ENCODE measurements at regions not wholly inside any gene's neighbourhood (a gene's known extent, or its start where the extent isn't known, plus 50 kb on each side); places are given as distances from the start of the nearest gene placed in this dataset.
A peak's percentile ranks its signal among the peaks of the same experiment; 100 is the strongest.

DNA sequence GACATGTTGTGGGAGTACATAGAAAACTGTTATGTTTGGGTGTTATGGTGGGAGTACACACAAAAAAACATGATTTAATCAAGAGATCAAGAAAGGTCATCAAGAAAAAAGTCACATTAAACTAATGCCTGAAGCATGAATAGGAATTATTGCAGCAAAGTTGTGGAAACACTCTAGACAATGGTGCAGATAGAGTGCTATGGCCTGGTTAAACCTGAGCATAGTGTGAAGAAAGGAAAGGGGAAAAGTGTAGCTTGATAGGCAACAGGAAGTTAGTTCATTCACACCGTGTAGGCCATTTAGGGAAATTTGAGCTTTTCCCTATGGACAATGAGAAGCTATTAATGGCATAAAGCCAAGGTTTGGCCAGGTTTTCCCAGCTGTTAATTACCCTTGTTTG lies 162.1 kb upstream of the EMCN start:
- DNase-seq (ENCODE audit: low spot score) = peak; percentile 2
- Histone ChIP-seq H3K4me1 (ENCODE audit: insufficient read depth, low read length, poor library complexity, severe bottlenecking) (no peaks in the 10 kb centered on the region), H3K27ac (ENCODE audit: low read depth, low read length, poor library complexity, severe bottlenecking) (no peak overlapping the region), H3K9me3 (ENCODE audit: low read depth, low read length, poor library complexity, severe bottlenecking) (no peaks in the 10 kb centered on the region), H3K4me3 (ENCODE audit: low read depth, low read length, poor library complexity, severe bottlenecking) (no peak overlapping the region), H3K27me3 (replicated peaks; ENCODE audit: insufficient read depth, low read depth, low read length, poor library complexity) (no peaks in the 10 kb centered on the region), H3K36me3 (ENCODE audit: insufficient read depth, low read length, poor library complexity, severe bottlenecking) (no peaks in the 10 kb centered on the region)
- no TSS peak for BruUV-seq (replicated peaks)
- intact Hi-C loops (cut with micrococcal nuclease; ENCODE audit: unreplicated experiment) = no loop called here
- POLR2A ChIA-PET (ENCODE audit: low non-redundant PET) = no interaction called here
- CTCF ChIA-PET = no interaction called here
- no peak for TF ChIP-seq CTCF (conservative IDR thresholded peaks at IDR 0.05; ENCODE audit: low read depth, low read length)
- no peak for TF ChIP-seq EZH2 (IDR thresholded peaks at IDR 0.05; ENCODE audit: borderline replicate concordance, low read depth, low read length, poor library complexity, severe bottlenecking)

GRCh38 chr4:100674976-100675375 lies 157.2 kb upstream of the EMCN start:
- no peak overlapping the region for H3K27ac ChIP-seq (ENCODE audit: low read depth, low read length, poor library complexity, severe bottlenecking)
- DNase-seq (ENCODE audit: low spot score) = no peak
- no peak overlapping the region for H3K4me3 ChIP-seq (ENCODE audit: low read depth, low read length, poor library complexity, severe bottlenecking)
- CTCF ChIA-PET = no interaction called here
- H3K4me1 ChIP-seq (ENCODE audit: insufficient read depth, low read length, poor library complexity, severe bottlenecking) = no peaks in the 10 kb centered on the region
- no peaks in the 10 kb centered on the region for H3K36me3 ChIP-seq (ENCODE audit: insufficient read depth, low read length, poor library complexity, severe bottlenecking)
- intact Hi-C loops (cut with micrococcal nuclease; ENCODE audit: unreplicated experiment) = no loop called here
- POLR2A ChIA-PET (ENCODE audit: low non-redundant PET) = interaction anchor here (0.5 kb wide), 1 partner anchor 1159 kb away, joined by 3 read pairs; no protein-coding TSS in a partner anchor
- H3K27me3 ChIP-seq (replicated peaks; ENCODE audit: insufficient read depth, low read depth, low read length, poor library complexity) = no peaks in the 10 kb centered on the region
- BruUV-seq (replicated peaks) = no TSS peak
- TF ChIP-seq CTCF (conservative IDR thresholded peaks at IDR 0.05; ENCODE audit: low read depth, low read length) = no peak
- no peak for TF ChIP-seq EZH2 (IDR thresholded peaks at IDR 0.05; ENCODE audit: borderline replicate concordance, low read depth, low read length, poor library complexity, severe bottlenecking)
- H3K9me3 ChIP-seq (ENCODE audit: low read depth, low read length, poor library complexity, severe bottlenecking) = no peaks in the 10 kb centered on the region

- H3K4me3 ChIP-seq (ENCODE audit: low read depth, low read length, poor library complexity, severe bottlenecking) = no peak overlapping the region
- CTCF ChIA-PET = no interaction called here
- H3K9me3 ChIP-seq (ENCODE audit: low read depth, low read length, poor library complexity, severe bottlenecking) = no peaks in the 10 kb centered on the region
- H3K36me3 ChIP-seq (ENCODE audit: insufficient read depth, low read length, poor library complexity, severe bottlenecking) = no peaks in the 10 kb centered on the region
- no peaks in the 10 kb centered on the region for H3K4me1 ChIP-seq (ENCODE audit: insufficient read depth, low read length, poor library complexity, severe bottlenecking)
- no peaks in the 10 kb centered on the region for H3K27me3 ChIP-seq (replicated peaks; ENCODE audit: insufficient read depth, low read depth, low read length, poor library complexity)
- POLR2A ChIA-PET (ENCODE audit: low non-redundant PET) = no interaction called here
- no peak for DNase-seq (ENCODE audit: low spot score)
- TF ChIP-seq CTCF (conservative IDR thresholded peaks at IDR 0.05; ENCODE audit: low read depth, low read length) = no peak
- TF ChIP-seq EZH2 (IDR thresholded peaks at IDR 0.05; ENCODE audit: borderline replicate concordance, low read depth, low read length, poor library complexity, severe bottlenecking) = no peak
- BruUV-seq (replicated peaks) = no TSS peak
- intact Hi-C loops (cut with micrococcal nuclease; ENCODE audit: unreplicated experiment) = no loop called here
- no peak overlapping the region for H3K27ac ChIP-seq (ENCODE audit: low read depth, low read length, poor library complexity, severe bottlenecking)
Observed at GRCh38 chr4:100657187-100657586, 139.4 kb upstream of the EMCN start.
